ENCODE measurements at regions not wholly inside any gene's neighbourhood (a gene's known extent, or its start where the extent isn't known, plus 50 kb on each side); places are given as distances from the start of the nearest gene placed in this dataset.

DNA sequence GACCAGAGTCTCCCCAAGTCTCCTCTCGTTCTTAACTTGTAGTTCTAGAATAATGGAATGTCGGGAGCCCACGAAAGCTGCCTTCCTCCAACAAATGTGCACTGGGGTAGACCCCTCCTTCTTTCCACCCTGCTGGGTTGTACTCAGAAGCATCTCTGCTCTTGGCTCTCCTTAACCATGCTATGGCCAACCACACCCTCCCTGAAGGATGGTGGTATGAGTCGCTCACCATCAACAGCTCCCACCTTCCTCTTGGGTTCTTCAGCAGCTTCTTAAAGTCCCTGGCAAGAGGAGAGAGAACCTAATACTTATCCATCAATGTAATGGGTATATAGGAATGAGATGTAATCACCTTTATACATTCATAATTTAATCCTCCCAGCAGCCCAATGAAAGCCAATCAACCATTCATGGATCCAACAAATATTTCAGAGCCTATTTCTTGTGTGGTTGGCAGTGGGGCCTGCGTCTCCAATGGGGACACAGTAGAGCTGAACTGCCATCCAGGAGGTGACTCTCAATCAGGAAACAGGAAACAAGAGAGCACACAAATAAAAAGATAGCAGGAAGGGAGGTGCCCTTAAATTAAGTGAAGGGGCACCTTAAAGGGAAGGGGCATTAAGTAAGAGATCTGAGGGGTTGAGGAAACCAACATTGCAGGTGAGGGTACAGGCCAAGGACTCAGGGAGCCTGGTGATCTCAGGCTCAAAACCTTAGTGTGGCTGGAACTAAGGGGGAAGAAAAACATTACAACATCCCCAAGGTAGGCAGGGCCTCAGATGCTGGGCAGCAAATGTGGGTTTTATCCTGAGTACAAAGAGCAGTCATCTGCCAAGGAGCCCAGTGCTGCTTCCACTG is 64.4 kb upstream of the ETS2 start:
- H3K4me1 ChIP-seq (ENCODE audit: control insufficient read depth, extremely low read depth, insufficient read depth, low read length), result peaks cover 4% of the 10 kb centered on the region
- TF ChIP-seq, protein P1, sequence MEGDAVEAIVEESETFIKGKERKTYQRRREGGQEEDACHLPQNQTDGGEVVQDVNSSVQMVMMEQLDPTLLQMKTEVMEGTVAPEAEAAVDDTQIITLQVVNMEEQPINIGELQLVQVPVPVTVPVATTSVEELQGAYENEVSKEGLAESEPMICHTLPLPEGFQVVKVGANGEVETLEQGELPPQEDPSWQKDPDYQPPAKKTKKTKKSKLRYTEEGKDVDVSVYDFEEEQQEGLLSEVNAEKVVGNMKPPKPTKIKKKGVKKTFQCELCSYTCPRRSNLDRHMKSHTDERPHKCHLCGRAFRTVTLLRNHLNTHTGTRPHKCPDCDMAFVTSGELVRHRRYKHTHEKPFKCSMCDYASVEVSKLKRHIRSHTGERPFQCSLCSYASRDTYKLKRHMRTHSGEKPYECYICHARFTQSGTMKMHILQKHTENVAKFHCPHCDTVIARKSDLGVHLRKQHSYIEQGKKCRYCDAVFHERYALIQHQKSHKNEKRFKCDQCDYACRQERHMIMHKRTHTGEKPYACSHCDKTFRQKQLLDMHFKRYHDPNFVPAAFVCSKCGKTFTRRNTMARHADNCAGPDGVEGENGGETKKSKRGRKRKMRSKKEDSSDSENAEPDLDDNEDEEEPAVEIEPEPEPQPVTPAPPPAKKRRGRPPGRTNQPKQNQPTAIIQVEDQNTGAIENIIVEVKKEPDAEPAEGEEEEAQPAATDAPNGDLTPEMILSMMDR (IDR thresholded peaks at IDR 0.05; ENCODE audit: extremely low read depth in 1 of 2, insufficient read depth in 1 of 2, low read depth in 1 of 2, low read length in 2 of 2), result no peak
- TF ChIP-seq JUN (IDR thresholded peaks at IDR 0.05; ENCODE audit: borderline replicate concordance, insufficient read depth, insufficient read length, low read depth) (no peak), EZH2 (IDR thresholded peaks at IDR 0.05; ENCODE audit: borderline replicate concordance, low read depth, low read length, severe bottlenecking) (no peak), POLR2AphosphoS5 (IDR thresholded peaks at IDR 0.05; ENCODE audit: insufficient read depth, low read depth, low read length) (no peak), GATA2 (IDR thresholded peaks at IDR 0.05; ENCODE audit: insufficient read depth, insufficient read length, low read depth, low read length) (no peak), FOS (IDR thresholded peaks at IDR 0.05; ENCODE audit: borderline replicate concordance, insufficient read depth, low read length) (no peak), POLR2A (IDR thresholded peaks at IDR 0.05; ENCODE audit: low read depth, low read length) (no peak)
- no TSS peak for BruUV-seq (replicated peaks)
- H3K36me3 ChIP-seq (ENCODE audit: control insufficient read depth in 2 of 2, extremely low read depth in 1 of 2, insufficient read depth in 2 of 2, low read length in 2 of 2), result no peaks in the 10 kb centered on the region
- ChIA-PET CTCF (no interaction called here), POLR2A (no interaction called here)
- H3K79me2 ChIP-seq (ENCODE audit: control insufficient read depth, insufficient read depth, low read length), result no peaks in the 10 kb centered on the region
- FAIRE-seq (no peak), DNase-seq (ENCODE audit: low read depth, low spot score) (no peak)
- H3K27me3 ChIP-seq (ENCODE audit: control insufficient read depth in 2 of 2, insufficient read depth in 2 of 2, low read length in 2 of 2), result peaks cover 2 to 8% of the 10 kb centered on the region in 2 experiments
- H4K20me1 ChIP-seq (replicated peaks; ENCODE audit: control insufficient read depth, extremely low read depth, insufficient read depth, low read length), result no peaks in the 10 kb centered on the region
- H3K4me2 ChIP-seq (ENCODE audit: insufficient read depth, low read length), result no peak overlapping the region
- H2AFZ ChIP-seq (ENCODE audit: low read depth, low read length), result no peak overlapping the region
- H3K27ac ChIP-seq (ENCODE audit: insufficient read depth, low read depth, low read length), result no peak overlapping the region
- no peak overlapping the region for H3K9ac ChIP-seq (replicated peaks; ENCODE audit: extremely low read depth, insufficient read depth, low read length)
- dilution Hi-C loops (cut with MboI; ENCODE audit: extremely low pct_ligation_motif_present, low sequenced_read_pairs) (loop anchor here (25.0 kb wide), 1 partner anchor 421 kb away; no protein-coding TSS in a partner anchor), intact Hi-C loops (cut with micrococcal nuclease) (no loop called here)
- no peaks in the 10 kb centered on the region for H3K9me3 ChIP-seq (replicated peaks; ENCODE audit: control insufficient read depth, insufficient read depth, low read length)
- H3K9me1 ChIP-seq (replicated peaks; ENCODE audit: control insufficient read depth, extremely low read depth, insufficient read depth, low read length), result no peaks in the 10 kb centered on the region
- H3K4me3 ChIP-seq (replicated peaks in 1 of 3; ENCODE audit: insufficient read depth in 1 of 3, low read depth in 1 of 3, low read length in 3 of 3), result no peak overlapping the region

Data from endothelial cell of umbilical vein (primary cell).